GM12878 (cell line): ENCODE measurements at regions not wholly inside any gene's neighbourhood (a gene's known extent, or its start where the extent isn't known, plus 50 kb on each side); places are given as distances from the start of the nearest gene placed in this dataset.

ENCODE experiments used
- ATAC-seq: fragments of 200-7000 bp; cut with Tn5 transposase; 3 replicates; pipeline ENCODE4 v1.9.1; 2020; ENCODE audit warnings: mild to moderate bottlenecking, moderate library complexity
- BruUV-seq: library from RNA; stranded (reverse); fragments of 400-500 nt; replicated peaks from 2 replicates; lab custom pipeline; 2021; lab: Mats Ljungman, UMichigan
- CTCF ChIA-PET: fragments of 300-600 bp; sonication (Branson Sonifier 250); formaldehyde crosslinking; extraction: SDS; loops from one replicate; lab custom pipeline; 2021; ENCODE audit warnings: inconsistent platforms; lab: Yijun Ruan, JAX
- POLR2A ChIA-PET: fragments of 350-600 bp; formaldehyde crosslinking; extraction: SDS; loops from one replicate; lab custom pipeline; 2021; ENCODE audit warnings: inconsistent platforms; lab: Charles Lee
- RAD21 ChIA-PET: fragments of 300-600 bp; sonication (Branson Sonifier 250); formaldehyde crosslinking; loops from one replicate; lab custom pipeline; 2023; ENCODE audit warnings: antibody characterized with exemption; ENCODE audit not compliant: unreplicated experiment; lab: Charles Lee
- SMC1A ChIA-PET: fragments of 300-600 bp; sonication (Branson Sonifier 250); formaldehyde crosslinking; loops from one replicate; lab custom pipeline; 2023; ENCODE audit not compliant: unreplicated experiment, uncharacterized antibody; lab: Charles Lee
- DNase-seq: peaks from one replicate; pipeline ENCODE4 v3.0.0-alpha.2; 2011; ENCODE audit warnings: low read depth, low spot score
- FAIRE-seq: peaks from 3 replicates; lab custom pipeline; 2011; peaks lifted over from hg19 to GRCh38; lab: Jason Lieb, UNC
- H2AFZ ChIP-seq: 2 replicates; pipeline ENCODE4 v1.6.0; 2011; ENCODE audit warnings: low read depth, low read length, control low read depth; ENCODE audit not compliant: control insufficient read depth
- H3K27ac ChIP-seq: 2 replicates; pipeline ENCODE4 v1.5.1; 2011; ENCODE audit warnings: control low read depth; ENCODE audit not compliant: control insufficient read depth, insufficient read depth
- H3K27me3 ChIP-seq, 2 experiments: replicated peaks in 1 of 2; 2 replicates each; pipeline versions ENCODE4 v1.6.0 to v1.6.1; 2011; ENCODE audit warnings: low read length in 1 of 2; ENCODE audit not compliant: control insufficient read depth in 2 of 2, insufficient read depth in 2 of 2
- H3K36me3 ChIP-seq, 2 experiments: 2 replicates each; pipeline ENCODE4 v1.5.1; 2011; ENCODE audit warnings: low read length in 1 of 2; ENCODE audit not compliant: control insufficient read depth in 2 of 2, insufficient read depth in 2 of 2
- H3K4me1 ChIP-seq: 2 replicates; pipeline ENCODE4 v1.6.1; 2011; ENCODE audit warnings: mild to moderate bottlenecking, low read length, moderate library complexity, mixed read lengths; ENCODE audit not compliant: control insufficient read depth, insufficient read depth
- H3K4me2 ChIP-seq: 2 replicates; pipeline ENCODE4 v1.6.0; 2011; ENCODE audit warnings: control low read depth; ENCODE audit not compliant: control insufficient read depth, insufficient read depth
- H3K4me3 ChIP-seq: fragments of 200-600 bp; sonication (generic); 2 replicates; pipeline ENCODE4 v1.5.1; 2016
- H3K79me2 ChIP-seq: 2 replicates; pipeline ENCODE4 v1.6.0; 2011; ENCODE audit warnings: low read length; ENCODE audit not compliant: control insufficient read depth, insufficient read depth
- H3K9ac ChIP-seq: 2 replicates; pipeline ENCODE4 v1.8.0; 2011; ENCODE audit warnings: low read length, control low read depth, mixed read lengths; ENCODE audit not compliant: control insufficient read depth, insufficient read depth
- H3K9me3 ChIP-seq: replicated peaks from 3 replicates; pipeline ENCODE4 v1.5.1; 2011; ENCODE audit warnings: mild to moderate bottlenecking, low read length; ENCODE audit not compliant: control insufficient read depth, insufficient read depth
- H4K20me1 ChIP-seq: 2 replicates; pipeline ENCODE4 v1.6.0; 2011; ENCODE audit not compliant: control insufficient read depth, insufficient read depth
- CHD2 ChIP-seq: IDR thresholded peaks from 2 replicates; pipeline ENCODE4 v1.6.1; 2011; ENCODE audit warnings: low read depth, low read length, improper control_type of control experiment, borderline replicate concordance
- CREB1 ChIP-seq: IDR thresholded peaks from 2 replicates; pipeline ENCODE4 v1.6.1; 2012; ENCODE audit warnings: low read depth, mild to moderate bottlenecking, inconsistent platforms
- CUX1 ChIP-seq: IDR thresholded peaks from 2 replicates; pipeline ENCODE4 v1.6.1; 2012; ENCODE audit warnings: improper control_type of control experiment, low read depth, low read length; ENCODE audit not compliant: insufficient replicate concordance
- FOS ChIP-seq: IDR thresholded peaks from 3 replicates; pipeline ENCODE4 v1.6.1; 2011; ENCODE audit warnings: borderline replicate concordance; ENCODE audit not compliant: insufficient read length; ENCODE audit errors: extremely low read depth
- FOXK2 ChIP-seq: fragments of 450-650 bp; IDR thresholded peaks from 2 replicates; pipeline ENCODE4 v1.6.1; 2017; ENCODE audit warnings: mild to moderate bottlenecking, moderate library complexity
- KAT2A ChIP-seq: conservative IDR thresholded peaks from 2 replicates; pipeline ENCODE4 v1.6.1; 2011; ENCODE audit warnings: low read depth, low read length; ENCODE audit not compliant: control insufficient read depth
- NR2F1 ChIP-seq: fragments of 450-650 bp; conservative IDR thresholded peaks from 2 replicates; pipeline ENCODE4 v1.6.1; 2017; ENCODE audit warnings: mild to moderate bottlenecking
- RBBP5 ChIP-seq: fragments of 200-600 bp; sonication (generic); conservative IDR thresholded peaks from 2 replicates; pipeline ENCODE4 v1.6.1; 2016
- SREBF1 ChIP-seq: IDR thresholded peaks from 2 replicates; pipeline ENCODE4 v1.6.1; 2012; ENCODE audit warnings: mild to moderate bottlenecking, low read length
- ZBTB4 ChIP-seq: fragments of 450-650 bp; formaldehyde crosslinking; IDR thresholded peaks from 2 replicates; pipeline ENCODE4 v1.4.0; 2022; ENCODE audit warnings: mild to moderate bottlenecking, moderate library complexity
- WGBS: methylation state at CpG from one replicate; pipeline ENCODE4 v1.1.6; 2016; ENCODE audit warnings: low lambda C conversion rate; ENCODE audit not compliant: insufficient replicate concordance, insufficient coverage; ENCODE audit errors: missing lambda C conversion rate; 5-methylcytosine and 5-hydroxymethylcytosine counted together
- in situ Hi-C: fragments of 300-500 bp; cut with MboI; formaldehyde crosslinking; loops from 9 replicates; pipeline ENCODE4 v1.14.3; 2018; ENCODE audit warnings: mixed read lengths
- intact Hi-C: fragments of 100-400 bp; cut with micrococcal nuclease; formaldehyde crosslinking; loops from one replicate; pipeline ENCODE4 v1.14.2; 2022; ENCODE audit not compliant: unreplicated experiment
- TF ChIP-seq, protein P1 (sequence below): IDR thresholded peaks from 2 replicates; pipeline ENCODE4 v1.6.1; 2012; ENCODE audit warnings: low read length, inconsistent platforms

DNA sequence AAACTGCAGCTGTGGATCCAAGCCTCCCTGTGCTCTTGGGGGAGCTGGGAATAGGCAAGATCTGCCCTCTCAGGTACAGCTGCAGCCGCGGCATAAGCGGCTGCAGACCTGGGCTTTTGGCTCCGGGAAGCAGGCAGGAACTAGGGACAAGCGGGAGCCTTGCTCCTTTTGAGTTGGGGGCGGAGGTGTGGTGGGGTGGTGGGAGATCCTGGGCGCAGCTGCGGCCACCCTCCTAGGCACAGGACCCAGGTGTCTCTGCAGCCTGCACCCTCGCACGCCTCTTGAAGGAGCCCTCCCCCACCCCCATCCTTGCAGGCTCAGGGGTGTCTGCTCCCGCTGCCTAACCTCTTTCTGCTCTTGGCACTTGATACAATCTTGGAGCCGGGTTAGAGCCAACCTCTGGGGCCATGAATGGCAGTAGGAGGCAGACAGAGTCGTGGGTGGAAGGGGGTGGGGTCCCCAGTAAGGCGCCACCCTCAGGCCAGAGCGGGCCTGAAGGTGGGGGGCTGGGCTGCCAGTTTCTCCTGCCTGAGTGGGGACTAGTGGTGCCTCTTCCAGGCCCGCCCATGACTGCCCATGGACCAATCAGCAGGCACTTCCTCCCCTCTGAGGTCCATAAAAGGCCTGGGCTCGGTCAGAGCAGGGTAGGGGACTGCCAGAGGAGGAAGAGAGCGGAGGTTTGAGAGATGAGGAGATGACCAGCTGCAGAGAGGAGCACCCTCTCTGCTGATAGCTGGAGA, 267.6 kb upstream of the TNC start:
- 28% methylated on average over 18 of the region's 18 CpGs for WGBS
- DNase-seq, result no peak
- POLR2A ChIA-PET, result no interaction called here
- RAD21 ChIA-PET, result no interaction called here
- H3K9ac ChIP-seq, result no peak overlapping the region
- no peaks in the 10 kb centered on the region for H4K20me1 ChIP-seq
- in situ Hi-C loops (no loop called here), intact Hi-C loops (no loop called here)
- H3K4me2 ChIP-seq, result no peak overlapping the region
- H2AFZ ChIP-seq, result no peak overlapping the region
- FAIRE-seq, result no peak
- H3K79me2 ChIP-seq, result no peaks in the 10 kb centered on the region
- H3K4me3 ChIP-seq, result no peak overlapping the region
- SMC1A ChIA-PET, result interaction anchor here (1.1 kb wide), 1 partner anchor 25 kb away, joined by 3 read pairs; no protein-coding TSS in a partner anchor
- no peak for ATAC-seq
- H3K4me1 ChIP-seq, result no peaks in the 10 kb centered on the region
- H3K27me3 ChIP-seq, result no peaks in the 10 kb centered on the region
- BruUV-seq, result no TSS peak
- H3K9me3 ChIP-seq, result no peaks in the 10 kb centered on the region; the same call in 1 of the 3 replicates
- no peaks in the 10 kb centered on the region for H3K36me3 ChIP-seq
- CTCF ChIA-PET, result no interaction called here
- TF ChIP-seq SREBF1 (no peak), FOXK2 (no peak), NR2F1 (no peak), CREB1 (no peak), KAT2A (no peak), RBBP5 (no peak), ZBTB4 (no peak), FOS (no peak), CHD2 (no peak), CUX1 (no peak)
- TF ChIP-seq, protein P1, sequence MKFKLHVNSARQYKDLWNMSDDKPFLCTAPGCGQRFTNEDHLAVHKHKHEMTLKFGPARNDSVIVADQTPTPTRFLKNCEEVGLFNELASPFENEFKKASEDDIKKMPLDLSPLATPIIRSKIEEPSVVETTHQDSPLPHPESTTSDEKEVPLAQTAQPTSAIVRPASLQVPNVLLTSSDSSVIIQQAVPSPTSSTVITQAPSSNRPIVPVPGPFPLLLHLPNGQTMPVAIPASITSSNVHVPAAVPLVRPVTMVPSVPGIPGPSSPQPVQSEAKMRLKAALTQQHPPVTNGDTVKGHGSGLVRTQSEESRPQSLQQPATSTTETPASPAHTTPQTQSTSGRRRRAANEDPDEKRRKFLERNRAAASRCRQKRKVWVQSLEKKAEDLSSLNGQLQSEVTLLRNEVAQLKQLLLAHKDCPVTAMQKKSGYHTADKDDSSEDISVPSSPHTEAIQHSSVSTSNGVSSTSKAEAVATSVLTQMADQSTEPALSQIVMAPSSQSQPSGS, result no peak
- H3K27ac ChIP-seq, result no peak overlapping the region
